ENCODE measurements at regions not wholly inside any gene's neighbourhood (a gene's known extent, or its start where the extent isn't known, plus 50 kb on each side); places are given as distances from the start of the nearest gene placed in this dataset.
"Not testable (repeated sequence)": the region's sequence is repeated elsewhere in the genome, so short reads cannot be mapped to it uniquely, and the experiment has no call there.

DNA sequence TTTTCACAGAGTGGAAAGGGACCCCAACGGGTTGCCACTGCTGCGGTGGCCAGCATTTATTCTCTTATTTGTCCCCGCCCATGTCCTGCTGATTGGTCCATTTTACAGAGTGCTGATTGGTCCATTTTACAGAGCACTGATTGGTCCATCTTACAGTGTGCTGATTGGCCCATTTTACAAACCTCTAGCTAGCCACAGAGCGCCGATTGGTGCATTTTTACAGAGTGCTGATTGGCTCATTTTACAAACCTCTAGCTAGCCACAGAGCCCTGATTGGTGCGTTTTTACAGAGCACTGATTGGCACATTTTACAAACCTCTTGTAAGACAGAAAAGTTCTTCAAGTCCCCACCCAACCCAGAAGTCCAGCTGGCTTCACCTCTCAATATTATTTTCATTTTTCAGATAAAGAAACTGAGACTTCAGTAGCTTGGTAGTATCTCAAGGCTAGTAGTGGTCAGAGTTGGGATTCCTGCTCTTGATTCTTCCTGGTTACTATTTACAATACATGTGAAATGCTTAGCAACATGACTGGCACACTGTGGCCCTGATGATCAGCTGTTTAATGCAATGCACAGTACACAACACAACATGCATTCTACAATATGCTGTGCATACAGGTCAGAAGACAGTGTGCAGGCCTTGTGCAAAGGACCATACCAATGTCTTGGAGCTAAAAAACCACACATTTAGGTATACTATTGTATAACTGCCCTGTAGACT, 63.6 kb upstream of the BOD1 start:
- peak in 1 of 2 donors; percentile 46 for ATAC-seq (ENCODE audit: low FRiP score in 2 of 2)
- Histone ChIP-seq H3K9me3 (peaks cover 0 to under 1% (median 0%) of the 10 kb centered on the region in 4 donors), H3K27ac (peak overlapping the region in 1 of 4 donors; percentile 46), H3K4me3 (no peak overlapping the region), H3K4me1 (peaks cover 0 to 3% (median 0%) of the 10 kb centered on the region in 4 donors), H3K36me3 (no peaks in the 10 kb centered on the region), H3K27me3 (no peaks in the 10 kb centered on the region)
- no peak for DNase-seq
- 96 to 99% methylated on average over 6 of the region's 6 CpGs for WGBS, 2 donors
- TF ChIP-seq, protein P1, sequence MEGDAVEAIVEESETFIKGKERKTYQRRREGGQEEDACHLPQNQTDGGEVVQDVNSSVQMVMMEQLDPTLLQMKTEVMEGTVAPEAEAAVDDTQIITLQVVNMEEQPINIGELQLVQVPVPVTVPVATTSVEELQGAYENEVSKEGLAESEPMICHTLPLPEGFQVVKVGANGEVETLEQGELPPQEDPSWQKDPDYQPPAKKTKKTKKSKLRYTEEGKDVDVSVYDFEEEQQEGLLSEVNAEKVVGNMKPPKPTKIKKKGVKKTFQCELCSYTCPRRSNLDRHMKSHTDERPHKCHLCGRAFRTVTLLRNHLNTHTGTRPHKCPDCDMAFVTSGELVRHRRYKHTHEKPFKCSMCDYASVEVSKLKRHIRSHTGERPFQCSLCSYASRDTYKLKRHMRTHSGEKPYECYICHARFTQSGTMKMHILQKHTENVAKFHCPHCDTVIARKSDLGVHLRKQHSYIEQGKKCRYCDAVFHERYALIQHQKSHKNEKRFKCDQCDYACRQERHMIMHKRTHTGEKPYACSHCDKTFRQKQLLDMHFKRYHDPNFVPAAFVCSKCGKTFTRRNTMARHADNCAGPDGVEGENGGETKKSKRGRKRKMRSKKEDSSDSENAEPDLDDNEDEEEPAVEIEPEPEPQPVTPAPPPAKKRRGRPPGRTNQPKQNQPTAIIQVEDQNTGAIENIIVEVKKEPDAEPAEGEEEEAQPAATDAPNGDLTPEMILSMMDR (IDR thresholded peaks at IDR 0.05): no peak
- TF ChIP-seq POLR2AphosphoS5 (IDR thresholded peaks at IDR 0.05) (no peak), EP300 (IDR thresholded peaks at IDR 0.05) (no peak), POLR2A (IDR thresholded peaks at IDR 0.05) (no peak)

- H3K27me3 ChIP-seq: no peaks in the 10 kb centered on the region
- no peak for TF ChIP-seq POLR2AphosphoS5 (IDR thresholded peaks at IDR 0.05)
- TF ChIP-seq, protein P1 (IDR thresholded peaks at IDR 0.05): no peak
- no peak overlapping the region for H3K4me3 ChIP-seq
- H3K27ac ChIP-seq: no peak overlapping the region
- WGBS, 2 donors: 87 to 89% methylated on average over 6 of the region's 6 CpGs
- no peaks in the 10 kb centered on the region for H3K9me3 ChIP-seq
- H3K36me3 ChIP-seq: no peaks in the 10 kb centered on the region
- ATAC-seq (ENCODE audit: low FRiP score in 2 of 2) (no peak), DNase-seq (no peak)
- peaks cover 0 to 3% (median 0%) of the 10 kb centered on the region in 4 donors for H3K4me1 ChIP-seq
Observed at GRCh38 chr5:173680660-173681242, 64.3 kb upstream of the BOD1 start.

DNA sequence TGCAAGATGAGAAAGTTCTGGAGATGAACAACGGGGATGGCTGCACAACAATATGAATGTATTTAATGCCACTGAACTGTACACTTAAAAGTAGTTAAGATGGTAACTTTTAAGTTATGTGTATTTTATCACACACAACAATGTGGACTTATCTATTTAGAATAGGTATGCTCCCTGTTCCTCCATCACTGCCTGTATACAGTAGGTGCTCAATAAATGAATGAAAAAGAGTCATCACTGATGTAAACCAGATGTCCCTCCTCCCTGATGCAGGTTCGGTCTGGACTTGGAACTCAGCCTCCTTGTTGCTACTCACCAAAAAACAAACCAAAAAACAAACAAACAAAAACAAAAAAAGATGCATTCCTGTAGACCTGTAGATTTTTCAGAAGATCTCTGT, 65.9 kb upstream of the BOD1 start:
- TF ChIP-seq EP300 (IDR thresholded peaks at IDR 0.05) (no peak), POLR2A (IDR thresholded peaks at IDR 0.05) (no peak), POLR2AphosphoS5 (IDR thresholded peaks at IDR 0.05) (no peak)
- TF ChIP-seq, protein P1 (IDR thresholded peaks at IDR 0.05): no peak
- no peaks in the 10 kb centered on the region for H3K27me3 ChIP-seq
- no peak overlapping the region for H3K4me3 ChIP-seq
- H3K36me3 ChIP-seq: no peaks in the 10 kb centered on the region
- DNase-seq (no peak), ATAC-seq (ENCODE audit: low FRiP score in 2 of 2) (no peak)
- no peak overlapping the region for H3K27ac ChIP-seq
- peaks cover 0 to 3% (median 0%) of the 10 kb centered on the region in 4 donors for H3K4me1 ChIP-seq
- 78 to 90% methylated on average over 2 of the region's 2 CpGs for WGBS, 2 donors
- no peaks in the 10 kb centered on the region for H3K9me3 ChIP-seq

GRCh38 chr5:173684535-173684934, 68.1 kb upstream of the BOD1 start:
- not testable (repeated sequence) for H3K27ac ChIP-seq; H3K27me3 ChIP-seq; H3K4me3 ChIP-seq; H3K9me3 ChIP-seq; ATAC-seq (ENCODE audit: low FRiP score in 2 of 2); H3K36me3 ChIP-seq; DNase-seq
- H3K4me1 ChIP-seq: peaks cover 5 to 16% (median 6%) of the 10 kb centered on the region in 4 donors
- 92 to 98% methylated on average over 5 of the region's 5 CpGs for WGBS, 2 donors

DNA sequence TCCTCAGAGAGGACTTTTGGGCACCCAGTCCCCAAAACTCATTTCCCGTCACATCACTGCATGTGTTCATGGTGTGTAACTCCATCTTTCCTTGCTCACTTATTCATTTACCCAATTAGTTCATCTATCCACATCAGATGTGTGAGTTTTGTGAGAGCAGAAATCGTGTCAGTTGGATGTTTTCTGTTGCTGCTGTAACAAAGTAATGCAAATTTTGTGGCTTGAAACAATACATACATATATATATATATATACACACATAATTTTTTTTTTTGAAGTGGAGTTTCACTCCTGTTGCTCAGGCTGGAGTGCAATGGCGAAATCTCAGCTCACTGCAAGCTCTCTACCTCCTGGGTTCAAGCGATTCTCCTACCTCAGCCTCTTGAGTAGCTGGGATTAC, 70.5 kb upstream of the BOD1 start:
- Histone ChIP-seq H3K36me3 (no peaks in the 10 kb centered on the region), H3K4me1 (peaks cover 10 to 25% (median 13%) of the 10 kb centered on the region in 4 donors)
- WGBS, 2 donors: 86 to 87% methylated on average over 4 of the region's 4 CpGs

More for the DNA sequence above, 70.5 kb upstream of the BOD1 start:
- no peak for ATAC-seq (ENCODE audit: low FRiP score in 2 of 2)
- H3K27me3 ChIP-seq: no peaks in the 10 kb centered on the region
- no peak for DNase-seq
- H3K27ac ChIP-seq: no peak overlapping the region
- TF ChIP-seq POLR2AphosphoS5 (IDR thresholded peaks at IDR 0.05) (no peak), EP300 (IDR thresholded peaks at IDR 0.05) (no peak), POLR2A (IDR thresholded peaks at IDR 0.05) (no peak)
- TF ChIP-seq, protein P1 (IDR thresholded peaks at IDR 0.05): no peak
- H3K4me3 ChIP-seq: no peak overlapping the region
- H3K9me3 ChIP-seq: no peaks in the 10 kb centered on the region

All from upper lobe of left lung (tissue), 6 donors.